ENCODE measurements at regions not wholly inside any gene's neighbourhood (a gene's known extent, or its start where the extent isn't known, plus 50 kb on each side); places are given as distances from the start of the nearest gene placed in this dataset.

- DNase-seq, result no peak
These were observed 530.8 kb downstream of the SHQ1 start for GRCh38 chr3:72317491-72317890.

DNA sequence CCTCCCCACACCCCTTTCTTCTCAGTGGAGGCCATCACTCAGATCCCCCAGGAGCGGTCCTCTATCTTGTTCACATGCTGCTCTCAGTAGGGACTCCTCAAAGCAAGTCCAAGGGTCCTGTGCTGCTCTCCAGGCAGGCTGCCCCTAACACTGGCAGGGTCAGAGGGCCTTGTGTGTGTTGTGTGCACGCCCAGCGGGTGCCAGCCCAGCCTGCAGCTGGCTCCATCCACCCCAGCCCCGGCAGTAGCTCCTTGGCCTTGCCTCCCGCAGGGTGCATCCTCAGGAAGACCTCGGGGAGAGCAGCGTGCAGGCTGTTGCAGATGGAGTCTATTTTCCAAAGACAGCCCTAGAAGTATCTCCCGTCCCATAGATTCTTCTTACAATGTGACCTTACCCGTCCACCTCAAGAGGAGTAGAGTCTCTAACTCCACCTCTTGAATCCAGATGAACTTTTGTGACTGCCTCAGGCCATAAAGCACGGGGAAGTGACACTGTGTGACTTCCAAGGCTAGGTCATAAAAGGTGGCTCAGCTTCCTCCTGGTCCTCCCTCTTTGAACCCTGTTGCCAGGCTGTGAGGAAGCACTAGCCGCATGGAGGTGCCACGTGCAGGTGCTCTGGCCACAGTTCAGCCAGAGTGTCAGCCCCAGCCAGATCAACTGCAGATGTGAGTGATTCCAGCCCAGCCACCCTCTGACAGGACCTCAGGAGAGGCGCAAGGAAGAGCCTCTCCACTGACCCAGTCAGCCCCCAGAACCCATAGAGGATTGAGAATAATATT lies 531.6 kb downstream of the SHQ1 start:
- DNase-seq, result no peak

- no peak for DNase-seq
These were observed 528.4 kb upstream of the PROK2 start for GRCh38 chr3:72313308-72313707.

DNA sequence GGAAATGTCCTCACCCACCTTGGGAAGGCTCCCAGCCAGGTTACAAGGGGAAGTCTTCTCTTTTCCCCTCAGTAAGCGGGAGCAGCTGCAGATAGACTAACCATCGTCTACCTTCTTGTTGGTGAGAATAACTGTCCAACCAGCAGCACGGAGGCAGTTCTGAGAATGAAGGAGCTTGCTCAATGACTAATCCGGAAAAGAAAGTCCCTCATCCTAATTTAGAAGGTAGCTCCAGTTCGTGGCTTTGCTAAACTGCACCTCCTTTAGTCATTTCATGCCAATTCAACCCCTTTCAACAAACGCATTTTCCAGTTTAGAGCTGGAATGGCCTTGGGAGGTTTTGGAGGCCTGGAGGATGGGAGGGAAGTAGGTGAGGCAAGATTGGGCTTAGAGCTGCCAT lies 527.4 kb upstream of the PROK2 start:
- DNase-seq, result no peak

DNA sequence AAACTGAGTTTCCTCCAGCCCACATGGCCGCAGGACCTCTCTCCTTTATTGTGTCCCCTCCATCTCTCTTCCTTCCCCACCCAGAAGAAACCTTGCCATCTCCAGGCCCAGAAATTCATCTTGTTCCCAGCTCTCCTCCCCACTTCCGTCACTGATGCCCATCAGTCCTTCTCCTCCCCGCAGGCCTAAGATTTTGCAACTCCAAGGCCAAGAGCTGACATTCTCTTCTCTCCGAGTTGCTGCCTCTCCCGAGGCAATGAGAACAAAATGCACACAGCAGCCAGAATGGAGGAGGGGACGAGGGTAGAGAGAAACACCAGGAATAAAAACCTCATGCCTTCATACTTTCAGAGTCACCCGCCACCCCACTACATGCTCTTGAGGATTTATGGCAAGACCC lies 526.5 kb upstream of the PROK2 start:
- DNase-seq, result no peak

- peak; percentile 82 for DNase-seq
These were observed 525.8 kb upstream of the PROK2 start for GRCh38 chr3:72310419-72311380.

- no peak for DNase-seq
These were observed 524.9 kb upstream of the PROK2 start for GRCh38 chr3:72309661-72310418.

DNA sequence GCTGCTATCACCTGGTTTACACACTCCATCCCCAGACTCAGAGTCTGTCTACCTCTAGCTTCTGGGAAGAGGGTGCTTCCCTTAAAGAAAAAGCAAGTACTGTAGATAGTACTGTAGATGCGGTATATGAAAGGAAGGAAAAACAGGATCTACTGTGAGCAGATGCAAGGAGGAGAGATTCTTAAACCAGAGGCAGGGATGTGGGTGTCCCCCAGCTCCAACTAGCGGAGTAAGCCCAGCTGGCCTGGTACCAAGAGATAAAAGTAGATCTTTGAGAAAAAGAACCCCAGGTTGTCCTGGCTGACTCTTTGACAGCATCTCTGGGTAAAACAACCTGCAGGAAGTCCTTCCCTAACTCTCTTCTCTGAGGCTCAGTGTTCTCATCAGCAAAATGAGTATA lies 523.7 kb upstream of the PROK2 start:
- no peak for DNase-seq

DNA sequence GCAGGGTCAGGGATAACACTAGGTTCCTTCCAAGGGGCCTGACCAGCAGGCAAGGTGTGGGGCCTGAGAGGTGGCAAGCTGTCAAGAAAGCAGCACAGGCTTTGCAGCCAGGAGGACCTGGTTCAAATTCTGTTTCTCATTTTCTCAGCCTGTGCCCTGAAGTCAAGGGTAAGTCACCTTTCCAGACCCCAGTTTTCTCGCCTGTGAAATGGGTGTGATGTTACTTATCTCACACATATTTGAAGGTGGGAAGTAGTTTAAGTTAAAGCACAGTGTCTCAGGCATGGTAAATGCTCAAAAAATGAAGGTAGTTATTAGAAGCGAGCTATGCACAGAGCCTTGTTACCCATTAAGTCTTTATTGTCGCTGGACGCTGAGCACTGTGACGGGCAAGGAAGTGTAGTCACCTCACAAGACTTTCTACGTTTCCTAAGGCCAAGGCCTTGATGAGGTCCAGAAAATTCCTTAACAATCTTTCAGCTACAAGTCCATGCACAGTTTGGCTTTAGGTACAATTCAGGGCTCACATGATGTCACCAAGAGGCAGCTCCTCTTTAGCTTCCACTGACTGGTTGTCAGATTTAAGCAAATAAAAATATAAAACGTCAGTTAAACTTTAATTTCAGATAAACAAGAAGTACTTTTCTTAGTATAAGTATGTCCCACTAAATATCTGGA lies 522.6 kb upstream of the PROK2 start:
- no peak for DNase-seq

- peak; percentile 86 for DNase-seq
These were observed 521.9 kb upstream of the PROK2 start for GRCh38 chr3:72306800-72307341.

DNA sequence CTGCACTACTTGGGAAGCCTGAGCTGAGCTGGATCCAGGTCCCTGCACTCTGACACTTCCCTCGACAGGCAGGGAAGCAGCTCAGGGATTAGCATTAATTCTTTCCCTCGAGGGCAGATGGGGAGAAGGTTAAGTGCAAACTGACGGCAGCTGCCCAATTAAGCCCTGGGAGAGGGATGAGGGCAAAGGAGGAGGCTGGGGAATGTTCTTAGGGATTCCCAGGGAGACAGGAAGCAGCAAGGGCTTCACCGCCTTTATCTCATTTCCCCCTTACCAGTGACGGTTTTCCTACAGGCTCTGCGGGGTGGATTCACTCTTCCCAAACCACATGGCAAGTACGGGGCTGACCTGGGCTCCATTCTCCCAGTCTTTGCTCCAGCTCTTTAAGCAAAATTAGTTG lies 519.0 kb upstream of the PROK2 start:
- DNase-seq, result no peak

GRCh38 chr3:72301779-72302178 lies 516.8 kb upstream of the PROK2 start:
- no peak for DNase-seq

GRCh38 chr3:72300621-72301020 lies 515.7 kb upstream of the PROK2 start:
- no peak for DNase-seq

DNA sequence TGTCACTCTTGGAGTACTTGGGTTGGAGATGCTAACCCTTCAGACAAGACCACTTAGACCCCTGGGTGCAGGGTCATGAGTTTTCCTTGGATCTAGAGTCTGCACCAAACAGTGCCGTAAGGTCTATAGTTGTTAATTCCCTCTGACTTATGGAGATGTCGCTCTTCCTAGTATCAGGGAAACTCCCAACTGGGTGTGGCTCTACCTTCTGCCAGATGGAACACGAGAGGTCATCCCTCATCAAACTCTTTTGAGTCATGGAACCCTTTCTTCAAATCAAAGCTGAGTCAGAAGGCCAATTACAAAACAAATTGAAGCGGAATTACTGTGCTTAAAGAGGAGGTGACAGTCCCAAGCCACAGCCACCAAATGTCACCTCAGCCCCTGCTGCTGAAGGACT lies 514.9 kb upstream of the PROK2 start:
- no peak for DNase-seq

DNA sequence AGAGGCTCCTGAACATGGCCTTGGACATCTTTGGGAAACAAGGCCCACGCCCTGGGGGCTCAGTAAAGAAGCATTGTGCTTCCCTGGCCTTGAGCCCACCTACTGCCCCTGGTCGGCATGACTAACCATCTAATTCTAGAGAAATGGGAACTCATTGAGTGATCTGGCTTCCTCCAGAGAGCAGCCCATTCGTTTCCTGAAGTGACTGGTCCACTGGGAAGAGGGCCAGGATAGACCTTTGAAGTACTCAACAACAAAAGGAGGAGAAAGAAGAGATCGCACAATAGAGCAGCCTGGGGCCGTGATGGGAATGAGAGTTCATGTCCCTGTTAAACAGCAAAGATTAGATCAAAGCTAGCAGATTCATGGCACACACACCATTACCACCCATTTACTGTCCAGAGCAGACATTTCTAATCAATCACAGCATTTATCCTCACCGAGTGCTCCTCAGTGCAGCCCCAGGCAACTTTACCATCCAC lies 514.4 kb upstream of the PROK2 start:
- DNase-seq, result peak; percentile 67

DNA sequence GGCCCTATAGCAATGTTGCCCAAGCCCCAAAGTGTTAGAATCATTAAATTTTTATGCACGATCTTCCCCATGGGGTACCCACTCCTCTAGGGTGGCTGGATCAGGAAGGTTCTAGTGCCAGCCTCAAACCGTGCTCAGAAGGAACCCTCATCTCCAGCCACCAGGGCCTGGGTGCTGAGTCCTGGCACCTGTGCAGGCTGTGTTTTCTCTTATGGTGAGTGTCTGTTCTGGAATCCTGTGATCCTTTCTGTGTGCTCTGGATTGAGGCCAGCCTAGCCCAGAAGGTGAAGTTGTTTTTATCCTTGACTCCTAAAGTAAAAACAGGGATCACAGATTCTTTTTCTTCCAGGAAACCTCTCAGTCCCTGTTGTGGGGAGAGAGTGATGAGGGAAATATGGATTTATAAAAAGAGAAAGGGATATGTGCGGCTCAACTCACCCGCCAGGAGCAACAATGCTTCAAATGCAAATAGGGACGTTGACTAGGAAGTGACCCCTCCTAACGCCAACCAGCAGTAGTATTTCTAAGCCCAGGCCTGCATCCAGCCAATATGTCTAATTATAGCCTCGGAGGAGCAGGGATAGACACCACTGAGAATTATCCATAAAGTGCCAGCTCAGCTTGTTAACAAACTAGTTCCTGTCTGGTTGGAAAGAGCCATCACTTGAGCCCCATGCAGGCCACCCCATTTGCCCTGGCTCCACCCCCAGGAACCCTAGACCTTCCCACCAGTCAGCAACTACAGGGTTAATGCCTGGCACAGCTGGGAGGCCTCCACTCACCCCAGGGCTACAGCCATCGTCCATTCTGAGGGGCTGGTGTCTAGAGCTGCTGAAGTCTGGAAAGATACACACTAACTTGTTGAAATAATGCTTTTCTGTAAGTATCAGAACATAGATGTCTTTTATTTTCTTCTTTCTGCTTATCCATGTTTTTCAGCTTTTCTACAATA lies 513.5 kb upstream of the PROK2 start:
- DNase-seq, result no peak

GRCh38 chr3:72297481-72297880 lies 512.5 kb upstream of the PROK2 start:
- DNase-seq, result no peak

- DNase-seq, result no peak
These were observed 511.6 kb upstream of the PROK2 start for GRCh38 chr3:72296477-72297111.

GRCh38 chr3:72295962-72296450 lies 511.1 kb upstream of the PROK2 start:
- DNase-seq, result no peak

GRCh38 chr3:72295276-72295961 lies 510.5 kb upstream of the PROK2 start:
- DNase-seq, result no peak
